Keratinocyte (primary cell): ENCODE measurements at regions not wholly inside any gene's neighbourhood (a gene's known extent, or its start where the extent isn't known, plus 50 kb on each side); places are given as distances from the start of the nearest gene placed in this dataset.

Experiments used
- EZH2 ChIP-seq: IDR thresholded peaks from one replicate; pipeline ENCODE4 v1.6.1; 2012; ENCODE audit warnings: inconsistent platforms, mild to moderate bottlenecking, low read length, moderate library complexity
- TF ChIP-seq, protein P1 (sequence below), 3 experiments: IDR thresholded peaks in 1 of 3; conservative IDR thresholded peaks in 1 of 3; optimal IDR thresholded peaks in 1 of 3; 2 replicates in 2 of 3; 3 replicates in 1 of 3; pipeline versions ENCODE3 to v1.5.1; 2011; ENCODE audit warnings: low read length in 3 of 3, mild to moderate bottlenecking in 3 of 3, moderate library complexity in 2 of 3, control low read depth in 1 of 3, inconsistent platforms in 1 of 3; ENCODE audit not compliant: insufficient read depth in 2 of 3; ENCODE audit errors: extremely low read depth in 1 of 3

DNA sequence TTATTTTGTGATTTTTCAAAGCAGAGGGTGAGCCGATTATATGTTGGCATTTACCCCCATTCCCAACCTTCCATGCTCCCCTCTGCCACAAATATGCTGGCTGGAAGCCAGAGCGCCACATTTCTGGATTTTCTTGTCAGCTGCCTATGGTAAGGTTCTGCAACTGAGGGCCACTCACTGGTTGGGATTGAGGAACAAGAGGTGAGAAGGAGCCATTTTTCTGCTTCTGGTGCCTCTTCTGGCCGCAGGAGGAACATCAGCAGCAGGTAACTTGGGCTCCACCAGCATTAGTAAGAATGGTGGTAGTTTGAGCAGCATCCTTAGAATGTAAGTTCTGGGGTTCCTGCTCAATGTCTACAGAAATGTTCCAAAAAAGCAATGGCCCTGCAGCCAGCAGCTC is 159.5 kb upstream of the MAST4 start:
- no peak for TF ChIP-seq EZH2
- TF ChIP-seq, protein P1, sequence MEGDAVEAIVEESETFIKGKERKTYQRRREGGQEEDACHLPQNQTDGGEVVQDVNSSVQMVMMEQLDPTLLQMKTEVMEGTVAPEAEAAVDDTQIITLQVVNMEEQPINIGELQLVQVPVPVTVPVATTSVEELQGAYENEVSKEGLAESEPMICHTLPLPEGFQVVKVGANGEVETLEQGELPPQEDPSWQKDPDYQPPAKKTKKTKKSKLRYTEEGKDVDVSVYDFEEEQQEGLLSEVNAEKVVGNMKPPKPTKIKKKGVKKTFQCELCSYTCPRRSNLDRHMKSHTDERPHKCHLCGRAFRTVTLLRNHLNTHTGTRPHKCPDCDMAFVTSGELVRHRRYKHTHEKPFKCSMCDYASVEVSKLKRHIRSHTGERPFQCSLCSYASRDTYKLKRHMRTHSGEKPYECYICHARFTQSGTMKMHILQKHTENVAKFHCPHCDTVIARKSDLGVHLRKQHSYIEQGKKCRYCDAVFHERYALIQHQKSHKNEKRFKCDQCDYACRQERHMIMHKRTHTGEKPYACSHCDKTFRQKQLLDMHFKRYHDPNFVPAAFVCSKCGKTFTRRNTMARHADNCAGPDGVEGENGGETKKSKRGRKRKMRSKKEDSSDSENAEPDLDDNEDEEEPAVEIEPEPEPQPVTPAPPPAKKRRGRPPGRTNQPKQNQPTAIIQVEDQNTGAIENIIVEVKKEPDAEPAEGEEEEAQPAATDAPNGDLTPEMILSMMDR (optimal IDR thresholded peaks at IDR 0.05 in 1 of 3, IDR thresholded peaks at IDR 0.05 in 1 of 3, conservative IDR thresholded peaks at IDR 0.05 in 1 of 3; ENCODE audit: extremely low read depth in 1 of 3, insufficient read depth in 2 of 3, low read length in 3 of 3), result peak; percentile 53 to 56 (median 55)
